ENCODE measurements at regions not wholly inside any gene's neighbourhood (a gene's known extent, or its start where the extent isn't known, plus 50 kb on each side); places are given as distances from the start of the nearest gene placed in this dataset.

DNA sequence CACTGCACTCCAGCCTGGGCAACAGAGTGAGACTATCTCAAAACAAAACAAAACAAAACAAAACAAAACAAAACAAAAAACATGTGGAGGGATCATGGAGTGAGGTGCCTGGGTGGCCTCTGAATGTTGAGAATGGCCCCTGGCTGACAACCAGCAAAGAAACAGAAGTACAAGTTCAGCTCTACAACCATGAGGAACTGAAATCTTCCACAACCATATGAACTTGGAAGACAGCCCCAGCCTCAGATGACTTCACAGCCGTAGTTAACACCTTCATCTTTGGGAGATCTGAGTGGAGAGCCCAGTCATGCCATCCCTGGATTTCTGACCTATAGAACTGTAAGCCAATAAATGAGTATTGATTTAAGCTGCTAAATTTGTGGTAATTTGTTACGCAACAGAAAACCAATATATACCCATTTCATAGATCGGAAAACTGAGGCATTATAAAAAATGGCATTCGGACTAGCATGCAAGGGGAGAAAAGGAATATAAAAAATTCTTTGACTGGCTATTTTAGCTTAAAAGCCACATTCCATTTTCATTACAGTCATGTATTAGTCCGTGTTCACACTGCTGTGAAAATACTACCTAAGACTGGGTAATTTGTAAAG lies 138.7 kb upstream of the RAPGEF2 start:
- H3K36me3 Mint-ChIP-seq (ENCODE audit: insufficient read depth, unreplicated experiment) = no peaks in the 10 kb centered on the region
- H3K27me3 Mint-ChIP-seq (ENCODE audit: insufficient read depth, unreplicated experiment) = no peaks in the 10 kb centered on the region
- Histone ChIP-seq H3K9me3 (no peaks in the 10 kb centered on the region), H3K4me3 (ENCODE audit: low read depth, low read length) (no peak overlapping the region), H3K27me3 (replicated peaks; ENCODE audit: control insufficient read depth, insufficient read depth, low read length) (no peaks in the 10 kb centered on the region), H3K4me1 (0 out of 2 replicates have a peak, but pooled peaks cover 9% of the 10 kb centered on the region), H3K36me3 (ENCODE audit: control insufficient read depth, insufficient read depth, low read length) (no peaks in the 10 kb centered on the region)
- TF ChIP-seq, protein P1, sequence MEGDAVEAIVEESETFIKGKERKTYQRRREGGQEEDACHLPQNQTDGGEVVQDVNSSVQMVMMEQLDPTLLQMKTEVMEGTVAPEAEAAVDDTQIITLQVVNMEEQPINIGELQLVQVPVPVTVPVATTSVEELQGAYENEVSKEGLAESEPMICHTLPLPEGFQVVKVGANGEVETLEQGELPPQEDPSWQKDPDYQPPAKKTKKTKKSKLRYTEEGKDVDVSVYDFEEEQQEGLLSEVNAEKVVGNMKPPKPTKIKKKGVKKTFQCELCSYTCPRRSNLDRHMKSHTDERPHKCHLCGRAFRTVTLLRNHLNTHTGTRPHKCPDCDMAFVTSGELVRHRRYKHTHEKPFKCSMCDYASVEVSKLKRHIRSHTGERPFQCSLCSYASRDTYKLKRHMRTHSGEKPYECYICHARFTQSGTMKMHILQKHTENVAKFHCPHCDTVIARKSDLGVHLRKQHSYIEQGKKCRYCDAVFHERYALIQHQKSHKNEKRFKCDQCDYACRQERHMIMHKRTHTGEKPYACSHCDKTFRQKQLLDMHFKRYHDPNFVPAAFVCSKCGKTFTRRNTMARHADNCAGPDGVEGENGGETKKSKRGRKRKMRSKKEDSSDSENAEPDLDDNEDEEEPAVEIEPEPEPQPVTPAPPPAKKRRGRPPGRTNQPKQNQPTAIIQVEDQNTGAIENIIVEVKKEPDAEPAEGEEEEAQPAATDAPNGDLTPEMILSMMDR (IDR thresholded peaks at IDR 0.05; ENCODE audit: insufficient read depth in 1 of 2, low read depth in 1 of 2, low read length in 1 of 2, severe bottlenecking in 1 of 2, unreplicated experiment in 1 of 2) = no peak
- H3K4me1 Mint-ChIP-seq (ENCODE audit: low read depth, unreplicated experiment) = no peaks in the 10 kb centered on the region
- POLR2A ChIA-PET = no interaction called here
- no TSS peak for BruUV-seq (replicated peaks)
- no peak for DNase-seq
- intact Hi-C loops (cut with micrococcal nuclease; ENCODE audit: unreplicated experiment) = no loop called here
- H3K4me3 Mint-ChIP-seq (ENCODE audit: unreplicated experiment) = no peak overlapping the region
- CTCF ChIA-PET = no interaction called here
- H3K27ac Mint-ChIP-seq (ENCODE audit: unreplicated experiment) = no peak overlapping the region
- no peaks in the 10 kb centered on the region for H3K9me3 Mint-ChIP-seq (ENCODE audit: unreplicated experiment)

DNA sequence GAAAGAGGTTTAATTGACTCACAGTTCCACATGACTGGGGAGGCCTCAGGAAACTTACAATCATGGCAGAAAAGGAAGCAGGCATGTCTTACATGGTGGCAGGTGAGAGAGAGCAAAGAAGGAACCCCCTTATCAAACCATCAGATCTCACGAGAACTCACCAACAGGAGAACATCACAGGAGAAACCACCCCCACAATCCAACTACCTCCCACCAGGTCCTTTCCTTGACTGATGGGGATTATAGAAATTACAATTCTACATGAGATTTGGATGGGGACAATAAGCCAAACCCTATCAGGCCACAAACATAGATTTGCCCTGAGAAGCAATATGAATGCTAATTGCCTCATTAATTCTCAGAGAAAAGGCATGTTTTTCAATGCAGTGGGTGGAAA lies 138.2 kb upstream of the RAPGEF2 start:
- Mint-ChIP-seq H3K27ac (ENCODE audit: unreplicated experiment) (no peak overlapping the region), H3K9me3 (ENCODE audit: unreplicated experiment) (no peaks in the 10 kb centered on the region), H3K4me3 (ENCODE audit: unreplicated experiment) (no peak overlapping the region), H3K27me3 (ENCODE audit: insufficient read depth, unreplicated experiment) (no peaks in the 10 kb centered on the region), H3K4me1 (ENCODE audit: low read depth, unreplicated experiment) (peaks cover 3% of the 10 kb centered on the region), H3K36me3 (ENCODE audit: insufficient read depth, unreplicated experiment) (no peaks in the 10 kb centered on the region)
- Histone ChIP-seq H3K36me3 (ENCODE audit: control insufficient read depth, insufficient read depth, low read length) (no peaks in the 10 kb centered on the region), H3K27me3 (replicated peaks; ENCODE audit: control insufficient read depth, insufficient read depth, low read length) (no peaks in the 10 kb centered on the region), H3K9me3 (no peaks in the 10 kb centered on the region), H3K4me3 (ENCODE audit: low read depth, low read length) (no peak overlapping the region), H3K4me1 (0 out of 2 replicates have a peak, but pooled peaks cover 9% of the 10 kb centered on the region)
- TF ChIP-seq, protein P1 (IDR thresholded peaks at IDR 0.05; ENCODE audit: insufficient read depth in 1 of 2, low read depth in 1 of 2, low read length in 1 of 2, severe bottlenecking in 1 of 2, unreplicated experiment in 1 of 2) = no peak
- DNase-seq = no peak
- intact Hi-C loops (cut with micrococcal nuclease; ENCODE audit: unreplicated experiment) = no loop called here
- CTCF ChIA-PET = no interaction called here
- POLR2A ChIA-PET = no interaction called here
- BruUV-seq (replicated peaks) = no TSS peak

DNA sequence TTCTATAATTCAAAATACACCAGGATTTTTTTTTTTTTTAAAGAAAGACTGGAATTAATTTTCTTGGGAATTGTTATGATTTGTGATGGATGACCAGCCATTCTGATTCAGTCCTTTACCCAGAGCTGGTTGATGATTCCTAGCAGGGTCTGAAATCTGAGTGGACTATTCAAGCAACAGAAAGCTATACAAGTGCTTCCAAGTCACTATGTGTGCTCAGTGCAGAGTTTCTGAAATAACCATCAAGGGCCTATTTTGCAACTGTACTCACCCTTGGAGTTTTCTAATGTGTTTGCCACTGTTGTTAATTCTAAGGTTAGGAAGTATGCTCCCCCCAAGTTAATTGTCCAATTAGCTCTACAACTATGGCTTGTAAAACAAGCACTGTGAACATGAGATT lies 137.7 kb upstream of the RAPGEF2 start:
- CTCF ChIA-PET = no interaction called here
- no peak for DNase-seq
- POLR2A ChIA-PET = no interaction called here
- Mint-ChIP-seq H3K27ac (ENCODE audit: unreplicated experiment) (no peak overlapping the region), H3K27me3 (ENCODE audit: insufficient read depth, unreplicated experiment) (no peaks in the 10 kb centered on the region), H3K4me1 (ENCODE audit: low read depth, unreplicated experiment) (peaks cover 5% of the 10 kb centered on the region), H3K36me3 (ENCODE audit: insufficient read depth, unreplicated experiment) (no peaks in the 10 kb centered on the region), H3K4me3 (ENCODE audit: unreplicated experiment) (no peak overlapping the region), H3K9me3 (ENCODE audit: unreplicated experiment) (no peaks in the 10 kb centered on the region)
- 0 out of 2 replicates have a peak, but pooled peaks cover 9% of the 10 kb centered on the region for H3K4me1 ChIP-seq
- no peaks in the 10 kb centered on the region for H3K27me3 ChIP-seq (replicated peaks; ENCODE audit: control insufficient read depth, insufficient read depth, low read length)
- no peaks in the 10 kb centered on the region for H3K36me3 ChIP-seq (ENCODE audit: control insufficient read depth, insufficient read depth, low read length)
- no TSS peak for BruUV-seq (replicated peaks)
- H3K4me3 ChIP-seq (ENCODE audit: low read depth, low read length) = no peak overlapping the region
- intact Hi-C loops (cut with micrococcal nuclease; ENCODE audit: unreplicated experiment) = no loop called here
- TF ChIP-seq, protein P1 (IDR thresholded peaks at IDR 0.05; ENCODE audit: insufficient read depth in 1 of 2, low read depth in 1 of 2, low read length in 1 of 2, severe bottlenecking in 1 of 2, unreplicated experiment in 1 of 2) = no peak
- no peaks in the 10 kb centered on the region for H3K9me3 ChIP-seq

Data from Caco-2 (cell line).